A673 (cell line): ENCODE measurements at regions not wholly inside any gene's neighbourhood (a gene's known extent, or its start where the extent isn't known, plus 50 kb on each side); places are given as distances from the start of the nearest gene placed in this dataset.

Experiments used
- BruUV-seq: library from RNA; stranded (reverse); fragments of 400-500 nt; replicated peaks from 2 replicates; lab custom pipeline; 2021; lab: Mats Ljungman, UMichigan
- CTCF ChIA-PET: fragments of 300-600 bp; sonication (Branson Sonifier 250); formaldehyde crosslinking; loops from one replicate; lab custom pipeline; 2022; ENCODE audit warnings: antibody characterized with exemption; lab: Charles Lee
- POLR2A ChIA-PET: fragments of 300-600 bp; sonication (Branson Sonifier 250); formaldehyde crosslinking; loops from one replicate; lab custom pipeline; 2022; ENCODE audit warnings: antibody characterized with exemption; ENCODE audit not compliant: low non-redundant PET; lab: Charles Lee
- DNase-seq: peaks from one replicate; pipeline ENCODE4 v3.0.0-alpha.2; 2015; ENCODE audit warnings: low spot score
- H3K27ac ChIP-seq: fragments of 200-600 bp; sonication (generic); 2 replicates; pipeline ENCODE4 v1.5.1; 2016; ENCODE audit warnings: mixed run types, low read depth, mild to moderate bottlenecking, mixed read lengths, antibody characterized with exemption, low read length; ENCODE audit not compliant: poor library complexity, severe bottlenecking
- H3K27me3 ChIP-seq: fragments of 200-600 bp; sonication (generic); replicated peaks from 2 replicates; pipeline ENCODE4 v1.6.1; 2017; ENCODE audit warnings: mixed run types, low read depth, mild to moderate bottlenecking, mixed read lengths, antibody characterized with exemption, low read length; ENCODE audit not compliant: insufficient read depth, poor library complexity
- H3K36me3 ChIP-seq: fragments of 200-600 bp; sonication (generic); 2 replicates; pipeline ENCODE4 v1.6.1; 2016; ENCODE audit warnings: mixed run types, mild to moderate bottlenecking, mixed read lengths, antibody characterized with exemption, low read length; ENCODE audit not compliant: insufficient read depth, poor library complexity, severe bottlenecking
- H3K4me1 ChIP-seq: fragments of 200-600 bp; sonication (generic); 2 replicates; pipeline ENCODE4 v1.6.1; 2017; ENCODE audit warnings: mixed run types, mild to moderate bottlenecking, mixed read lengths, antibody characterized with exemption, low read length; ENCODE audit not compliant: insufficient read depth, poor library complexity, severe bottlenecking
- H3K4me3 ChIP-seq: fragments of 200-600 bp; sonication (generic); 2 replicates; pipeline ENCODE4 v1.5.1; 2016; ENCODE audit warnings: low read depth, mixed run types, mild to moderate bottlenecking, mixed read lengths, low read length; ENCODE audit not compliant: poor library complexity, severe bottlenecking
- H3K9me3 ChIP-seq: fragments of 200-600 bp; sonication (generic); 2 replicates; pipeline ENCODE4 v1.6.1; 2016; ENCODE audit warnings: mixed run types, low read depth, mild to moderate bottlenecking, mixed read lengths, antibody characterized with exemption, low read length; ENCODE audit not compliant: poor library complexity, severe bottlenecking
- EZH2 ChIP-seq: fragments of 200-600 bp; sonication (generic); IDR thresholded peaks from 2 replicates; pipeline ENCODE4 v1.6.1; 2017; ENCODE audit warnings: borderline replicate concordance, low read depth, mild to moderate bottlenecking, mixed read lengths, antibody characterized with exemption, low read length; ENCODE audit not compliant: poor library complexity, severe bottlenecking
- intact Hi-C: fragments of 100-400 bp; cut with micrococcal nuclease; formaldehyde crosslinking; loops from one replicate; pipeline ENCODE4 v1.10.0; 2022; ENCODE audit not compliant: unreplicated experiment
- TF ChIP-seq, protein P1 (sequence below): fragments of 300-800, 200-600 bp; sonication (generic); conservative IDR thresholded peaks from 2 replicates; pipeline ENCODE4 v1.5.1; 2017; ENCODE audit warnings: low read depth, mild to moderate bottlenecking, antibody characterized with exemption, low read length, moderate library complexity, mixed read lengths

DNA sequence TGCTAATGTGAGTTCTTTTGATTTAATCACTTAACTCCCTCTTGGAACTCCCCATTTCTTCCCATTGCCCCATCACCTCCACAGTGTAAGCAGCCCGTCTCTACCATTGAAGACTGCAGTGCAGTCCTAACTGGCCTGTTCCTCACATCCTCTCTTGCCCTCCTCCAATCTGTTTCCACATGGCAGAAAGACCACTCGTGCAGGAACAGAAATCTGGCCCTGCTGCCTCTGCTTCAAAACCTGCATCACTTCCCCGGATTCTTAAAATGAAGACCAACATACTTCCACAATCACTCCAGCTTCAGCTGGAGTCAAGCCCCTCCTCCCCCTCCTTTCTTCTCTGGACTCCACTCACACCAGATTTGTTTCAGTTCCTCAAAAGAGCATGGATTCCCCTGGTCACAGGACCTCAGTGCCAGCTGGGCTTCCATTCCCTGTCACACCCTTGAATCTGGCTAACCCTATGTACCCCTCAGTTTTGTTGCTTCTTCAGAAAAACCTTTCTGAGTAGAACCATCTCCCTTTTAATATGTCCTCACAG, 802.3 kb downstream of the MAFB start:
- ChIA-PET CTCF (no interaction called here), POLR2A (no interaction called here)
- H3K36me3 ChIP-seq = no peaks in the 10 kb centered on the region
- TF ChIP-seq EZH2 = no peak
- TF ChIP-seq, protein P1, sequence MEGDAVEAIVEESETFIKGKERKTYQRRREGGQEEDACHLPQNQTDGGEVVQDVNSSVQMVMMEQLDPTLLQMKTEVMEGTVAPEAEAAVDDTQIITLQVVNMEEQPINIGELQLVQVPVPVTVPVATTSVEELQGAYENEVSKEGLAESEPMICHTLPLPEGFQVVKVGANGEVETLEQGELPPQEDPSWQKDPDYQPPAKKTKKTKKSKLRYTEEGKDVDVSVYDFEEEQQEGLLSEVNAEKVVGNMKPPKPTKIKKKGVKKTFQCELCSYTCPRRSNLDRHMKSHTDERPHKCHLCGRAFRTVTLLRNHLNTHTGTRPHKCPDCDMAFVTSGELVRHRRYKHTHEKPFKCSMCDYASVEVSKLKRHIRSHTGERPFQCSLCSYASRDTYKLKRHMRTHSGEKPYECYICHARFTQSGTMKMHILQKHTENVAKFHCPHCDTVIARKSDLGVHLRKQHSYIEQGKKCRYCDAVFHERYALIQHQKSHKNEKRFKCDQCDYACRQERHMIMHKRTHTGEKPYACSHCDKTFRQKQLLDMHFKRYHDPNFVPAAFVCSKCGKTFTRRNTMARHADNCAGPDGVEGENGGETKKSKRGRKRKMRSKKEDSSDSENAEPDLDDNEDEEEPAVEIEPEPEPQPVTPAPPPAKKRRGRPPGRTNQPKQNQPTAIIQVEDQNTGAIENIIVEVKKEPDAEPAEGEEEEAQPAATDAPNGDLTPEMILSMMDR = no peak
- no peaks in the 10 kb centered on the region for H3K27me3 ChIP-seq
- no TSS peak for BruUV-seq
- no peak for DNase-seq
- H3K9me3 ChIP-seq = no peaks in the 10 kb centered on the region
- H3K4me3 ChIP-seq = no peak overlapping the region
- H3K27ac ChIP-seq = no peak overlapping the region
- intact Hi-C loops = no loop called here
- H3K4me1 ChIP-seq = no peaks in the 10 kb centered on the region

DNA sequence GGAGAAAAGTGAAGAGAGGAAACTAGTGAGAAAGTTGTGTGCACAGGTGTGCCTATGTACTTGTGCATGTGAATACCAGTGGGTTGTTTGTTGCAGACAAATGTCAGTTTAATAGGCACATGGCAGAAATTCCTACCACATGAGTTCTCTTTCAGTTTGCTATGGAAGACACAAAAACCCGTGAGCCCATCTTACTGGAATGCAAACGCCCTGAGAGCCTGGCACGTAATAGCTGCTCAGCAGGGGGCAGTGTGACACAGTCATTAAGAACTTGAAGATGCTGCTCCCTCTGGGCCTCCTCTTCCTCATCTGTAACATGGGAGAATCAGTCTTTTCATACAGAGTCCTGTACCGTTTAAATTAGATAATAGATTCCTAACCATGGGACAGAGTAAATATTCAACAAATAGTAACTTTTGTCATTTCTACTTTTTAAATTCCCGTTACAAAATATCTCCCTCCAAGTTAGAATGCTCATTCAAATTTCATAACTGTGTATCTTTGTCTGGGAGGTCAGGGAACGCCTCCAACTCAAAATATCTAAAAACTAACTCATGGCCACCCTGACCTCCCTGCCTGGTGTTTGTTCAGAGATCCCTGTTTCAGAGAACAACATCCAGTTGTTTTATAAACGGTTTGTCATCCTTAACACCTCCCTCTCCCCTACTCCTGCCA, 802.9 kb downstream of the MAFB start:
- Histone ChIP-seq H3K27ac (no peak overlapping the region), H3K36me3 (no peaks in the 10 kb centered on the region), H3K4me1 (no peaks in the 10 kb centered on the region), H3K9me3 (no peaks in the 10 kb centered on the region), H3K27me3 (no peaks in the 10 kb centered on the region), H3K4me3 (no peak overlapping the region)
- ChIA-PET CTCF (no interaction called here), POLR2A (no interaction called here)
- DNase-seq = peak; percentile 86
- no TSS peak for BruUV-seq
- no peak for TF ChIP-seq EZH2
- TF ChIP-seq, protein P1 = peak; percentile 66
- intact Hi-C loops = no loop called here

DNA sequence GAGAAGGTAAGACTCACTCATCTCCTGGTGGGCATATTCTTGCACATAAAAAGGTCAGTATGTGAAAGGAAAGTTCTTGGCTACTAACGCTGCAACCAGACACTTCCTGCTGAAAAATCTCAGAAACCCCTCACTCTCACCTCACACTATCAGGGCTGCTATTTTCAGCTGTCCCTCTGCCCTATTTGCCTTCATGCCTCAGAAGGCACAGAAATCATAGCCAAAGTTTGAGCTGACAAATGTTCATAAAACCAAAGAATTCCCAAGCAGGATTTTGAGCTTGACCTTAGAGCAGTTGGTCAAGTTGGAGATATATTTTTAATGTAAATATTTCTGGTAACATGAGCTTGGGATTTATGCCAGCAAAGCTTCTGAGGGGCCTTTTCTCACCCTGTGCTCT, 806.2 kb downstream of the MAFB start:
- H3K4me1 ChIP-seq = no peaks in the 10 kb centered on the region
- POLR2A ChIA-PET = no interaction called here
- CTCF ChIA-PET = no interaction called here
- no peak overlapping the region for H3K4me3 ChIP-seq
- no peaks in the 10 kb centered on the region for H3K36me3 ChIP-seq
- no peak for DNase-seq
- no peak for TF ChIP-seq EZH2
- TF ChIP-seq, protein P1 = no peak
- BruUV-seq = no TSS peak
- no peaks in the 10 kb centered on the region for H3K27me3 ChIP-seq
- intact Hi-C loops = no loop called here
- H3K27ac ChIP-seq = no peak overlapping the region
- no peaks in the 10 kb centered on the region for H3K9me3 ChIP-seq
